HCT116 (cell line): ENCODE measurements at regions not wholly inside any gene's neighbourhood (a gene's known extent, or its start where the extent isn't known, plus 50 kb on each side); places are given as distances from the start of the nearest gene placed in this dataset.

Experiments used
- CTCF ChIP-seq, 3 experiments: fragments of 200-600 bp in 1 of 3; sonication (generic) in 1 of 3; IDR thresholded peaks in 2 of 3; conservative IDR thresholded peaks in 1 of 3; 2 replicates each; pipeline ENCODE4 v1.5.1; 2012 to 2017; ENCODE audit warnings: low read depth in 2 of 3, low read length in 2 of 3, antibody characterized with exemption in 1 of 3, borderline replicate concordance in 1 of 3, control low read depth in 1 of 3, mild to moderate bottlenecking in 1 of 3, mixed read lengths in 1 of 3, mixed run types in 1 of 3, moderate library complexity in 1 of 3; ENCODE audit not compliant: insufficient read depth in 1 of 3
- EZH2phosphoT487 ChIP-seq: fragments of 200-600 bp; IDR thresholded peaks from 2 replicates; pipeline ENCODE4 v1.6.1; 2018; ENCODE audit warnings: antibody characterized with exemption, borderline replicate concordance
- MAX ChIP-seq: IDR thresholded peaks from 2 replicates; pipeline ENCODE4 v1.6.1; 2012
- POLR2A ChIP-seq: IDR thresholded peaks from 2 replicates; pipeline ENCODE4 v1.7.0; 2011; ENCODE audit warnings: borderline replicate concordance; ENCODE audit not compliant: insufficient read depth, insufficient read length; ENCODE audit errors: extremely low read depth
- POLR2AphosphoS5 ChIP-seq: IDR thresholded peaks from 2 replicates; pipeline ENCODE4 v1.6.1; 2011; ENCODE audit warnings: mild to moderate bottlenecking, low read depth, low read length, moderate library complexity
- RAD21 ChIP-seq: IDR thresholded peaks from 2 replicates; pipeline ENCODE4 v1.6.1; 2012; ENCODE audit warnings: low read depth, mild to moderate bottlenecking
- YY1 ChIP-seq: IDR thresholded peaks from 2 replicates; pipeline ENCODE4 v1.6.1; 2011; ENCODE audit warnings: low read length, low read depth, moderate library complexity, mild to moderate bottlenecking; ENCODE audit not compliant: insufficient replicate concordance; ENCODE audit errors: extremely low read depth
- ZFX ChIP-seq: fragments of 450-650 bp; IDR thresholded peaks from 2 replicates; pipeline ENCODE4 v1.6.1; 2017
- ZNF274 ChIP-seq: fragments of 200-500 bp; sonication (Bioruptor generic); IDR thresholded peaks from 2 replicates; pipeline ENCODE4 v1.6.1; 2014; ENCODE audit warnings: mild to moderate bottlenecking, low read depth, low read length, inconsistent platforms

GRCh38 chr2:208565690-208566416 is 159.3 kb downstream of the PTH2R start:
- no peak for TF ChIP-seq POLR2A
- TF ChIP-seq CTCF (IDR thresholded peaks at IDR 0.05 in 2 of 3, conservative IDR thresholded peaks at IDR 0.05 in 1 of 3; ENCODE audit: borderline replicate concordance in 1 of 3, insufficient read depth in 1 of 3, low read depth in 2 of 3, low read length in 2 of 3): no peak
- no peak for TF ChIP-seq POLR2AphosphoS5
- no peak for TF ChIP-seq ZFX
- TF ChIP-seq EZH2phosphoT487: no peak
- no peak for TF ChIP-seq RAD21
- no peak for TF ChIP-seq YY1
- no peak for TF ChIP-seq MAX
- TF ChIP-seq ZNF274: no peak
